Mesenchymal stem cell (in vitro differentiated cells and primary cell): ENCODE measurements at regions not wholly inside any gene's neighbourhood (a gene's known extent, or its start where the extent isn't known, plus 50 kb on each side); places are given as distances from the start of the nearest gene placed in this dataset.

ENCODE experiments used
- DNase-seq: peaks from one replicate; pipeline ENCODE4 v3.0.0-alpha.2; 2013
- H2AFZ ChIP-seq: one replicate; pipeline ENCODE4 v1.6.1; 2013; ENCODE audit warnings: low read depth, mild to moderate bottlenecking, control low read depth, inconsistent platforms, low read length, moderate library complexity
- H2AK5ac ChIP-seq: 2 replicates; pipeline ENCODE4 v1.6.1; 2013; ENCODE audit warnings: low read length, moderate library complexity, mild to moderate bottlenecking, inconsistent platforms; ENCODE audit not compliant: severe bottlenecking
- H2BK120ac ChIP-seq: one replicate; pipeline ENCODE4 v1.6.1; 2013; ENCODE audit warnings: low read depth, mild to moderate bottlenecking, inconsistent platforms, low read length, moderate library complexity
- H2BK12ac ChIP-seq, 2 experiments: one replicate each; pipeline ENCODE4 v1.6.1; 2013; ENCODE audit warnings: inconsistent platforms in 2 of 2, low read length in 2 of 2, mild to moderate bottlenecking in 2 of 2, moderate library complexity in 2 of 2, control low read depth in 1 of 2
- H2BK15ac ChIP-seq: one replicate; pipeline ENCODE4 v1.6.1; 2013; ENCODE audit warnings: mild to moderate bottlenecking, low read depth, inconsistent platforms; ENCODE audit not compliant: poor library complexity, severe bottlenecking
- H2BK5ac ChIP-seq: 2 replicates; pipeline ENCODE4 v1.6.1; 2013; ENCODE audit warnings: low read depth, mild to moderate bottlenecking, low read length, control low read depth, inconsistent platforms; ENCODE audit not compliant: poor library complexity, severe bottlenecking
- H3K14ac ChIP-seq, 2 experiments: one replicate each; pipeline ENCODE4 v1.6.1; 2013; ENCODE audit warnings: inconsistent platforms in 2 of 2, low read length in 2 of 2, control low read depth in 1 of 2, mild to moderate bottlenecking in 1 of 2, moderate library complexity in 1 of 2
- H3K18ac ChIP-seq, 2 experiments: one replicate each; pipeline ENCODE4 v1.6.1; 2013; ENCODE audit warnings: inconsistent platforms in 2 of 2, low read length in 2 of 2, control low read depth in 1 of 2, low read depth in 1 of 2, mild to moderate bottlenecking in 1 of 2
- H3K23ac ChIP-seq, 2 experiments: one replicate each; pipeline ENCODE4 v1.6.1; 2013; ENCODE audit warnings: inconsistent platforms in 2 of 2, low read length in 2 of 2, mild to moderate bottlenecking in 2 of 2, moderate library complexity in 2 of 2, control low read depth in 1 of 2
- H3K27ac ChIP-seq: 2 replicates; pipeline ENCODE4 v1.5.1; 2013; ENCODE audit warnings: mild to moderate bottlenecking, moderate library complexity, low read length, control low read depth, inconsistent platforms; ENCODE audit not compliant: poor library complexity, severe bottlenecking
- H3K27me3 ChIP-seq, 2 experiments: 2 replicates each; pipeline versions ENCODE4 v1.6.1 to v1.7.0; 2013; ENCODE audit warnings: low read length in 2 of 2, mild to moderate bottlenecking in 2 of 2, moderate library complexity in 2 of 2, control low read depth in 1 of 2, inconsistent platforms in 1 of 2; ENCODE audit not compliant: control insufficient read depth in 1 of 2, insufficient read depth in 1 of 2
- H3K36me3 ChIP-seq, 2 experiments: 2 replicates each; pipeline versions ENCODE4 v1.6.1 to v1.7.0; 2013; ENCODE audit warnings: low read length in 2 of 2, control low read depth in 1 of 2, inconsistent platforms in 1 of 2, low read depth in 1 of 2, mild to moderate bottlenecking in 1 of 2; ENCODE audit not compliant: insufficient read depth in 2 of 2, control insufficient read depth in 1 of 2
- H3K4ac ChIP-seq, 2 experiments: one replicate each; pipeline ENCODE4 v1.6.1; 2013; ENCODE audit warnings: inconsistent platforms in 2 of 2, low read length in 2 of 2, mild to moderate bottlenecking in 2 of 2, moderate library complexity in 2 of 2, control low read depth in 1 of 2, low read depth in 1 of 2
- H3K4me1 ChIP-seq: 2 replicates; pipeline ENCODE4 v1.6.1; 2013; ENCODE audit warnings: low read depth, low read length, control low read depth; ENCODE audit not compliant: control insufficient read depth, insufficient read depth
- H3K4me2 ChIP-seq: 2 replicates; pipeline ENCODE4 v1.6.1; 2013; ENCODE audit warnings: low read length, mild to moderate bottlenecking, inconsistent platforms; ENCODE audit not compliant: poor library complexity, severe bottlenecking
- H3K4me3 ChIP-seq, 2 experiments: 2 replicates each; pipeline versions ENCODE4 v1.5.1 to v1.7.0; 2013; ENCODE audit warnings: low read length in 2 of 2, mild to moderate bottlenecking in 2 of 2, control low read depth in 1 of 2, low read depth in 1 of 2; ENCODE audit not compliant: insufficient read depth in 1 of 2
- H3K79me1 ChIP-seq: replicated peaks from 2 replicates; pipeline ENCODE4 v1.6.1; 2013; ENCODE audit warnings: mild to moderate bottlenecking, control low read depth, low read length, inconsistent platforms; ENCODE audit not compliant: poor library complexity, severe bottlenecking
- H3K9ac ChIP-seq: 2 replicates; pipeline ENCODE4 v1.7.0; 2013; ENCODE audit warnings: mild to moderate bottlenecking, low read length, moderate library complexity
- H3K9me3 ChIP-seq: 2 replicates; pipeline ENCODE4 v1.7.0; 2013; ENCODE audit warnings: mild to moderate bottlenecking, low read length; ENCODE audit not compliant: control insufficient read depth
- H4K8ac ChIP-seq: one replicate; pipeline ENCODE4 v1.6.1; 2013; ENCODE audit warnings: inconsistent platforms, mild to moderate bottlenecking, low read length, moderate library complexity
- H4K91ac ChIP-seq: one replicate; pipeline ENCODE4 v1.6.1; 2013; ENCODE audit warnings: mild to moderate bottlenecking, low read length, inconsistent platforms
- WGBS: methylation state at CpG from one replicate; pipeline ENCODE4 v1.1.7; 2013; ENCODE audit warnings: mixed read lengths; 5-methylcytosine and 5-hydroxymethylcytosine counted together

DNA sequence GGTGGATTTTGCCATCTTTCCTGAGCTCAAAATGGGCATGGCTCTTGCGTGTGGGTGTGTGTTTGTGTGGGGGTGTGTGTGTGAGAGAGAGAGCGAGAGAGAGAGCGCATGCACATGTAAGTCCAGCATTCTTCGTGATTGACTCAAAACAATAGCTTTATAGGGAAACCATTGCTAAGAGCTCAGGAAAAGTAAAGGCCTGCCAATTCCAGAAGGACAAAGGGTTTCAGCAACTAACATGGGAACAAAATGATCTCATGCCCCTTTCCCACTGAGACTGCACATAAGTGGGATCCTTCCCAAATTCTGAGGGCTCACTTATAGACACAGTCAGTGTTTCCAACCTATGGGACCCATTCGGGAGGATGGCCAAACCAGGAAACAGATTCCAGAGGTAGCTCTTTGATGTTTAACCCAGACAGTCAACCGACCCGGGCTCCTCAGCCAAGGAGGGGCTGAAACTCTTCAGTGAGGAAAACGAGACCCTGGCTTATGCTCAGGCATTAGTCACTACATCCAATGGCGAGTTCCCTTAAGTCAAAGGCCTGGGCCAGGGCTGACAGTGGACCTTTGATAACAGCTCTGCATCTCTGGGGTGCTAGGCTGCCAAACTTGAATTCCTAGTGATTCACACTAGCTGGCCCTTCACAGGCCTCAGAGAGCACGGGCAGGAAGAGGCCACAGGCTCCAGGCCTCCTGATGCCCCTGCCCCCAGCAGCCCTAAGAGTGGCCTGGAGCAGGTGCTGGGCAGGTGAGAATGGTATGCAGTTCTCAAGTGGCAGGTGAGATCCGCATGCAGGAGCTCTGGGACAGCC is 305.0 kb upstream of the C2CD4B start:
- peak overlapping the region; percentile 35 for H4K8ac ChIP-seq
- peak; percentile 67 for DNase-seq
- H3K18ac ChIP-seq = peak overlapping the region; percentile 1 to 84
- no peak overlapping the region for H2BK5ac ChIP-seq
- H3K14ac ChIP-seq = peak overlapping the region in 1 of 2 experiments; percentile 57
- no peaks in the 10 kb centered on the region for H3K9me3 ChIP-seq
- H3K27ac ChIP-seq = no peak overlapping the region
- peaks cover 48% of the 10 kb centered on the region for H3K79me1 ChIP-seq
- peak overlapping the region; percentile 8 for H2BK120ac ChIP-seq
- H3K4me3 ChIP-seq = peak overlapping the region in 1 of 2 experiments; percentile 39
- peak overlapping the region; percentile 28 to 76 for H2BK12ac ChIP-seq
- H2AFZ ChIP-seq = no peak overlapping the region
- peaks cover 0 to 3% of the 10 kb centered on the region in 2 experiments for H3K27me3 ChIP-seq
- 62% methylated on average over 11 of the region's 11 CpGs for WGBS
- H3K36me3 ChIP-seq = peaks cover 0 to 3% of the 10 kb centered on the region in 2 experiments
- peak overlapping the region; percentile 36 for H2BK15ac ChIP-seq
- peak overlapping the region in 1 of 2 experiments; percentile 3 for H3K23ac ChIP-seq
- H3K4ac ChIP-seq = peak overlapping the region; percentile 46 to 81
- peak overlapping the region; percentile 73 for H3K9ac ChIP-seq
- no peak overlapping the region for H2AK5ac ChIP-seq
- H4K91ac ChIP-seq = peak overlapping the region; percentile 57
- H3K4me2 ChIP-seq = no peak overlapping the region
- H3K4me1 ChIP-seq = peaks cover 11% of the 10 kb centered on the region

DNA sequence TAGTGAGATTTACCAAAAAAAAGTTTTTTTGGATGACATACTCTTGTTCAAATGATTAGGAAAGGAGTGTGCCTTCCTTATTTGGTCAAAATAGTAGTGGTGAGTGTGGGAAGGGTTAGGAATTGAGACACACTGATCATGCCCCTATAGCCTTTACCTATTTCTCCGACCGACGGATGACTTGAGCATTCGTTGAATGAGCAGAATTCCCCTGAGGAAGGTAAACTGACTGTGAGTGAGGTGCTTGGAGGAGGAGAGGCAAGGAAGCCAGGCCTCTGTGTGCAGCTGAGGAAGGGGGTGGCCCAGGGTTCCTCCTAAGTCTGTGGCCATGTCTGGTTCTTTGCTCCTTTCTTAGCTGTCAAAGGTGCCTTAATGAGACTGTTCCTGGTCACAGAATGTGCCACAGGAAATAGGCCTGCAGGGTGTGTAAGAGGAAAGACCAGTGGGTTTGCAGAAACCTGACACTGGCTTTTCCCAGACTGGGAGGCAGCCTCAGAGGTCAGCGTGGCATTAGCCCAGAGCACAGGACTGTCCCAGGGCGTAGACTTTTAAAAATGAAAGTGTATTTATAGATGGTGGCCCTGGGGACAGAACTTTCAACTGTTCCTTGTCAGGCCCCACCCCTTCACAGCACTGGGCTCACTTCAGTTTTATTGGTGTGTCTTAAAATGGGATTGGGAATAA is 307.7 kb upstream of the C2CD4B start:
- Histone ChIP-seq H4K8ac (no peak overlapping the region), H2BK15ac (no peak overlapping the region), H2BK120ac (no peak overlapping the region), H3K27me3 (no peaks in the 10 kb centered on the region), H3K9ac (peak overlapping the region; percentile 43), H3K4me3 (peak overlapping the region in 1 of 2 experiments; percentile 4), H3K14ac (no peak overlapping the region), H3K4me2 (no peak overlapping the region), H3K27ac (no peak overlapping the region), H3K23ac (no peak overlapping the region), H3K18ac (peak overlapping the region; percentile 1 to 54), H3K4ac (no peak overlapping the region), H2AK5ac (no peak overlapping the region), H3K4me1 (peaks cover 10% of the 10 kb centered on the region), H3K9me3 (no peaks in the 10 kb centered on the region), H2BK12ac (peak overlapping the region in 1 of 2 experiments; percentile 15), H3K36me3 (peaks cover 9 to 11% of the 10 kb centered on the region in 2 experiments), H2BK5ac (no peak overlapping the region), H2AFZ (no peak overlapping the region), H3K79me1 (peaks cover 47% of the 10 kb centered on the region), H4K91ac (peak overlapping the region; percentile 1)
- 55% methylated on average over 6 of the region's 6 CpGs for WGBS
- peak; percentile 58 for DNase-seq

- WGBS = 75% methylated on average over 7 of the region's 9 CpGs
- Histone ChIP-seq H3K23ac (no peak overlapping the region), H2BK15ac (no peak overlapping the region), H2AK5ac (no peak overlapping the region), H4K91ac (no peak overlapping the region), H3K79me1 (peaks cover 48% of the 10 kb centered on the region), H4K8ac (no peak overlapping the region), H3K27ac (no peak overlapping the region), H3K4me2 (no peak overlapping the region), H2BK12ac (no peak overlapping the region), H3K18ac (no peak overlapping the region), H3K4ac (no peak overlapping the region), H3K27me3 (no peaks in the 10 kb centered on the region), H3K9me3 (no peaks in the 10 kb centered on the region), H2BK5ac (no peak overlapping the region), H3K14ac (no peak overlapping the region), H3K4me3 (no peak overlapping the region), H2BK120ac (no peak overlapping the region), H3K36me3 (peaks cover 9 to 11% of the 10 kb centered on the region in 2 experiments), H3K4me1 (peaks cover 12% of the 10 kb centered on the region), H2AFZ (no peak overlapping the region), H3K9ac (peak overlapping the region; percentile 64)
- no peak for DNase-seq
Measured at GRCh38 chr15:62474021-62474770, 309.1 kb upstream of the C2CD4B start.
